SH-SY5Y (cell line): ENCODE measurements at regions not wholly inside any gene's neighbourhood (a gene's known extent, or its start where the extent isn't known, plus 50 kb on each side); places are given as distances from the start of the nearest gene placed in this dataset.

Source experiments
- GATA2 ChIP-seq: IDR thresholded peaks from 2 replicates; pipeline ENCODE4 v1.6.1; 2011; ENCODE audit warnings: mild to moderate bottlenecking, low read depth, low read length
- GATA3 ChIP-seq: IDR thresholded peaks from 2 replicates; pipeline ENCODE4 v1.6.1; 2011; ENCODE audit warnings: low read depth, mild to moderate bottlenecking, low read length, moderate library complexity

DNA sequence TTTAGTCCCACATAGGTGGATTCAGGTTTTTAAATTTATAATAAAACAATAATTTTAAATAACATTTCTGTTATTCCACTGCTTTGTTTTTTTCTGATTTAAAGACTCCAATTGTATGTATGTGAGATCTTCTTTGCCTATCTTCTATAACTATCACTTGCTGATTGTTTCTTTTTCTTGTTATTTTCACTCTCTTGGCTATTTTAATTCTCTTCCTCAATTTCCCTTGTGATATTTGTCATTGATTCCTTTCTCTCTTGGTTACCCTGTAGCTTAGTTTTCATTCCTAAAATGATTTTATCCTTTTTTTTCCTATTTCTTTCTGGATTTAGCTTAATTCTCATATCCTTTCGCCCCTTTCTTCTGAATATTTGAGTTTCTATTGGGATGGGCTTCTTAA lies 227.3 kb upstream of the TENT5A start:
- TF ChIP-seq GATA3: no peak
- TF ChIP-seq GATA2: no peak

DNA sequence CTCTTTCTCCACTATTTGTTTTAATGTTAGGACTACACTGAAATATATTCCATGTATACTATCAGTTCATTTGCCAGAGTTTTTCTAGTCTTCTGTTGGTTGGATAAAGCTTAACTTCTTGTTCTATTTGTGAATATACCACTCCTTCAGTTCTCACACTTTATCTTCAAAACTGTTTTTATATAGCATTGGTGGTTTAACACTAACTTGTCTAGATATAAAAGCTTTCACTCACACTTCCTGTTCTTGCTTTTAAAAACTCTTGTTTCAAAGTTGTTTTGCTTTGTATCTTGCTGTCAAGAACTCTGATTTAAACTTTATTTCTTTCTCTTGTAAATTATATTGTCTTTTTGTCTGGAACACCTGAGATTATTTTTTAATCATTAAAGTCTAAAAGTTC lies 226.8 kb upstream of the TENT5A start:
- TF ChIP-seq GATA3 (no peak), GATA2 (no peak)

DNA sequence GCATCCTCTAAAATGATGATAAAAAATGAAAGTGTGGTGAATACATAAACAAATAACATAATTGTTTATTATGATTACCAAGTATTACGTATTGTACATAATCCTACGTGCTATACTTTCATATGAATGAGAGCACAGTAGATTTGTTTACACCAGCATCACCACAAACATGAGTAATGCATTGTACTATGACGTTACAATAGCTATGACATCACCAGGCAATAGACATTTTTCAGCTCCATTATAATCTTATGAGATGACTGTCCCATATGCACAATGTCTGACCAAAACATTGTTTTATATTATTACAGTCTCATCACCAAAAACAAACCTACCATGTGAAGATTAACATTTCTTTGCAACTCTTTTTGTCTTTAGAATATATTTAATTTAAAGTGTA lies 225.7 kb upstream of the TENT5A start:
- TF ChIP-seq GATA2: no peak
- no peak for TF ChIP-seq GATA3

DNA sequence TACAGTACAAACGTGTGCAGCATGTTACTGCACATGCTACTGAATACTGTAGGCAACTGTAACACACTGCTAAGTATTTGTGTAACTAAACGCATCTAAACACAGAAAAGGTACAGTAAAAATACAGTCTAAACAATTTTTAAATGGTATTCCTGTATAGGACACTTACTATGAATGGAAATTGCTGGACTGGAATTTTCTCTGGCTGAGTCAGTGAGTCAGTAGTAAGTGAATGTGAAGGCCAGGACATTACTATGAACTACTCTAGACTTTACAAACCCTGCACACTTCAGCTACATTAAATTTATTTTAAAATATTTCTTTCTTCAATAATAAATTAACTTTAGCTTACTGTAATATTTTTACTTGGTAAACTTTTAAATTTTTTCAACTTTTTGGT lies 225.0 kb upstream of the TENT5A start:
- TF ChIP-seq GATA2: no peak

DNA sequence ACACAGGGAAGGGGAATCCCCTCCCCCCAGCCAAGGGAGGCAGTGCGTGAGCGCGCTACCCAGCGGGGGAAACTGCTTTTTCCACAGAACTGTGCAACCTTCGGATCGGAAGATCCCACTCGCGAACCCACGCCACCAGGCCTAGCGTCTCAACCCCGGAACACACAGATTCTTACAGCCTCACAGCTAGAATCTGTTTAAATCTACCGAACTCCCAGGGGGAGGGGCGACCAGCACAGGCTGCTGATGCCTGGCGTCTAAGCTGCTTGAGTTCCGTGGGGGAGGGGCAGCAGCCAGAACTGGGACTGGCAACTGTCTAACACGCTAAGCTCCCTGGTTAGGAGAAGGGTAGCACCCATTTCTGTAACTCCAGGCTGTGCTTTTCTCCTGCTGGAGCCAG lies 217.3 kb upstream of the TENT5A start:
- TF ChIP-seq GATA2 (no peak), GATA3 (no peak)

DNA sequence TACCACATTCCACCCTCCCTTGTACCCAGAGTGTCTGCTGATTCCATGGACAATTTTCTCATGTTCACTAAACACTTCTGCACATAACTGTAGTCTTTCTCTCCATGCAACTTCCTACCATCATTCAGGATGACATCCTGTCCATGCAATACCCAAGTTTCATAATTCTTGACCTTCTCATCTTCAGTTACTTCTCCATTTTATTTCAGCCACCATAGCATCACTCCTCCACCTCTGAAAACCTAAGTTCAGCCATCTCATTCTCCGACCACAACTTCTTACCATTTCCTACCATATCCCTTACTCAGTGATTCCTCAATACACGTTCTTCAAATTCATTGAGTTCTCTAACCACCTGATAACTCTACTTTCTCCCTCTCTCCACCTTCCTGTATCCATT lies 216.5 kb upstream of the TENT5A start:
- no peak for TF ChIP-seq GATA3

DNA sequence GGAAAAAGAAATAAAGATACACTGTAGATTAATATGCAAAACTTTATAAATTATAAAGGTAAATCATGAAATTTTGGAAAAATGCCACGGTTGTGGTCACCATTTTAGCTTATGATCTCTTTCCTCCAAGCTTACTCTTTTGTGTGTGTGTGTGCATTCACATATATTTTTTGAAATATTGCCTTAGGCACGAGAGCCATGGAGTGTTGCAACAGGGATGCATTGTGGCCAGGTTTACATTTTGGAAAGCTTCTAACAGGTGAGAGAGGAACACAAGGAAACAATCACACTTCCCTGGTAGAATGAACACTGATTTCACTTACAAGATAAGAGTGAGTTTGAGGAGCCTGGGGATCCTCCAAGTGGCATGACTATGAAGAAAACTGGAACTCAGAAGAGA lies 214.5 kb upstream of the TENT5A start:
- no peak for TF ChIP-seq GATA2
- TF ChIP-seq GATA3: no peak

DNA sequence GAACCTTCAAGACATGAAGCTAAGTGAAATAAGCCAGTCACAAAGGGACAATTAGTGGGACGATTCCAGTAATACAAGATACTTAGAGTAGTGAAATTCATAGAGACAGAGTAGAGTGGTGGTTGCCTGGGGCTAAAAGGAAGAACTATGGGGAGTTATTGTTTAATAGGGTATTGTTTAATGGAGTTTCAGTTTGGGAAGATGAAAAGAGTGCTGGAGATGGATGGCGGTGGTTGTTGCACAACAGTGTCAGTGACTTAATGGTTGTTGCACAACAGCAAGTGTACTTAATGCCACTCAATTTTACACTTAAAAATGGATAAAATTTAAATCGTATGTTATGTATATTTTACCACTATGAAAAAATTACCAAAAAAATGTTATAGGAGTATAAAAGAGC lies 209.7 kb upstream of the TENT5A start:
- TF ChIP-seq GATA2 (no peak), GATA3 (no peak)

DNA sequence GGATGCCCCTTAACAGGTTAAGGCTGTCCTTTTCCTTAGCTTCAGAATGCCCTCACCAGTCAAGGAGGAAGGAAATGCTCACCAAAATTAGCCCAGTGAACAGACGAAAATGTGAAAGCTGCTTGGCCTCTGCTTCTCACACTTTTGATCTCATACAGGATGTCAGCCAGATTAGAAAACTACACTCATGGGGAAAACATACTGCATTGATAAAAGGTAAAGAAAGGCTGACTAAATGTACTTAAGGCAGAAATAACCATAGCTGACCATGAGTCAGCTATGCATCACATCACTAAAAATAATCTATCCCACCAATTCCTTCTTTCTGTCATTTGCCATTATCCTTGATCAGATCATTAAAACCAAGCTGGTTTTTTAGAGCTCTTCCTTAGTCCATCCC lies 198.4 kb upstream of the TENT5A start:
- TF ChIP-seq GATA3: no peak
- no peak for TF ChIP-seq GATA2

DNA sequence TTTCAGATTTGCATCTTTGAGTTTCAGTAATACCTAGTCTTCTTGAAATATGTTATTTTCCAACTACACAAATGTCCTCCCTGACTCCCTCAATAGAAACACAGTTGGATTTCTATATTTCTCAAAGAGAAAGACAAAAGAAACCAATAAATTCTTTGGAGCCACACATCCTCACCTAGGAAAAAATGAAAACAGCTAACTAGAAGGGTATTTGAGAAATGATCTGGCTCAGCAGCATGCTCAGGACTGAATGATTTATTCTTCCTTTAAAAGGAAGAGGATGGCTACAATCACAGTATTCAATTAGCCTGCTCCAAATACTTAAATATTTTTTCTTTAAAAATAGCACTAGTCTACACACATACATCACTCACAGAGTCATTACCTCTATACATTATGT lies 196.4 kb upstream of the TENT5A start:
- no peak for TF ChIP-seq GATA3
- no peak for TF ChIP-seq GATA2

DNA sequence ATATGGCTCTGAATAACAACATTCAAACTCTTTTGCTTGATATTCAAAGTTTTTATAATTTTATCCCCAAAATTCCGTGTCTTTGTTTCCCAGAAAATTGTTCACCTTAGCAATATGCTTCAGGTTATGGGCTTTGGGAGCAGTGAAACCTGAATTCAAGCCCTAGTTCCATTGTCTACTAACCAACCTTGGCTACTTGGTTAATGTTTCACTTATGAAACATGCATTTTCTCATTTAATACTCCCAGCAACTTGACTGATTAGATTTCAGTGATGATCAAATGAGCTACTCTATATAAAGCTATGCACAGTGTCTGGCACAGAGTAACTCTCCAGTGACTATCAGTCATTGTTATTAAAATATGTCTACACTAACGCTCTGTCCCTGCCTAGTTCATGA lies 192.2 kb upstream of the TENT5A start:
- TF ChIP-seq GATA2: no peak
- TF ChIP-seq GATA3: no peak

DNA sequence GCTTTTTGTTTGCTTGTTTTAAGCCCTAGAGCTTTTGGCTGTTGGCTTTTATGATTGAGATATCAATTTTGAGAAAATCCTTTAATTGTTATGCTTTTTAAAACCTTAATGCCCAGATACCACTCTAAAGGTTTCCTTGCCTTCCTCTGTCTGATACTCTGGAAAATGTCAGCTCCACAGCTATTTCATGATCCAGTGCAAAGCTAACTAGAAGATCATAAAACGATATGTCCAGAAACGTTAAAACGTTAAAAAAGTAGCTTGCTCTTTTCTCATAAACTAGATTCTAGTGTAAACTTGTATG lies 189.5 kb upstream of the TENT5A start:
- no peak for TF ChIP-seq GATA3
- no peak for TF ChIP-seq GATA2

DNA sequence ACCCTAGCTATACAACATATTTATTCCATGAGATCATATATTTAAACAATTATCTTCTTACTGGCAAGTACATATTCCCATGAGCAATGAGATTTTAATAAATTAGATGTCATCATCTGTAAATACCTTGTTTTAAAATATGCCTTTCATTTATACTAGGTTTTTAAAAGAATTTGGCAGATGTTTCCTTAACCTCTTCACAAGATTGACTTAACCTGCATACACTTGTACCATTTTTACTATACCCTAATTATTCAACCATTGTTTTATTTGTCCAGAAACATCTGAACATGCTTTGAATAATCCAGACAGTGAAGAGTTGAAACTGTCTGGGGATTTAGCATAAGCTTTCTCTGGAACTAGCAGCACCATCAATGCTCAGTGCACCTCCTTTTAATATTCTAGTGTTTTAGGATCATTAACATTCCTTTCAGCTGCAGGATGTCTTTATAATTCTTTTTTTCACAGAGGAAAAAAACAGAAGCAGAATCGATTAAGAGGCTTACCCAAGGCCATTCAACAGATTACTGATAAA lies 188.0 kb upstream of the TENT5A start:
- TF ChIP-seq GATA3 (no peak), GATA2 (no peak)

DNA sequence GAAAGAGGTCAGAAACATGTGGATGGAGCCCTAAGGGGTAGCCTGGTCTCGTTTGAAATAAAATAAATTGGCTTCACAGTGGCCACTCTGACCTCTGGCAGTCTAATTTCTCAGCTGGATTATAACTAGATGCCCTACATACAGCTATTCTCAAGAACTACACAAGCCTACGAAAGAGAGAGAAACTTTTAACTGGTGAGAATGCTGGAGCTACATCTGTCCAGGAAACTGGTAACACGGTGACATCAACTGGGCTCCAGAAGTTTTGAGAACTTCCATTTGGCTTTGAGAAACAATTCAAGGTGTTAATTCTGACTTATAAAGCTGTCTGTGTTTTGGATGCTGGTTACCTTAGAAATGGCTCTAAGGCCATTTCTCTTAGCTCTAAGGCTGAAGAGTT lies 187.3 kb upstream of the TENT5A start:
- TF ChIP-seq GATA3 (no peak), GATA2 (no peak)

DNA sequence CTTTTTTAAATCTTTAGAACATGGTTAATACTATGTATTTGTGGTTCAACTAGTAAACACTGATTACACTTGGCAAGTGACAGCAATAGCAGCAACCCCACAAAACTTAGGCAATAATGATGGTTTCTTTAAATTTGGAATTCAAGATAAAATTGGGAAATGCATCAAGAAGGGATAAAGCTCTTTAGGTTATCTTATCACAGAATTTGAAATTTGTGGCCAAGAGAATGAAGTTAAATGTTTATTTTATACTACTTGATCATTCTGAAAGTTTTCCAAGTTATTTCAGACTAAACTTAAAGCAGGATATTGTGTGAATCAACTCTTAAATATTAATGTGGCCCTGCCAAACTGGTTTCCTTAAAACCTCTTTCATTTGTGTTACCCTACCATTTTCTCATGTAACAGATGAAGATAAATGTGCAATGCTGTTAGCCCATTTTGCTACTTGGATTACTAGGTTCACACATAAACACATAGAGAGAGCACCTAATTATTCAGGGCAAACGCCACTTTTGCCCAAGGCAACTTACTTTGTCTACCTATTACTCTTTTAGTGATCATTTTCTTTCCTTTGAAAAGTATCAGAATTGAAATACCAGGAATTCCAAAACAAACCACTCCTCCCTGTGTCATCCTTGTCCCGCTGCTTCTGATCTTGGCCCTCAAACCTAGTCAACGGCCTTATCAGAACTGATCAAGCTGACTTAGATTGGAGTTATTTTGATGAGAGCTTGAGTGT lies 186.7 kb upstream of the TENT5A start:
- TF ChIP-seq GATA2: no peak
- no peak for TF ChIP-seq GATA3
